ENCODE measurements at regions not wholly inside any gene's neighbourhood (a gene's known extent, or its start where the extent isn't known, plus 50 kb on each side); places are given as distances from the start of the nearest gene placed in this dataset.

DNA sequence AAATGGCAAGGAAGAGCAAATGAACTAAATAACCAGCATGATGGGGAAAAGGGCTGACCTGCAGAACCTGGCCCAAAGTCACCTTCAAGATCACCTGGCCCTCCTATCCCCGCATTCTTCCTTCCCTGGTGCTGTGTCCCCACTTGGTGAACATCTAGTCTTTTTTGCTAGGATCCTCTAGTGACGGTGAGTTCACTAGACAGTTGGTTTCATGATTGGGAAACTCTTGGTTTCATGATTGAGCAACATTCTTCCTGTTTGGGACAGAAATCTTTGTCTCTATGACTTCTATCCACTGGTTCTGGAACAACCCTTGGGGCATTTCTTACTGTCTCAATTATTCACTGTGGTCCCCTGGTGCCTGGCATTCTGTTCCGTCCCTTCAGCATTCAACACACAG is 50.2 kb upstream of the DAB2IP start:
- no peak for DNase-seq (ENCODE audit: low read depth)
